CD4-positive, alpha-beta T cell (primary cell): ENCODE measurements at regions not wholly inside any gene's neighbourhood (a gene's known extent, or its start where the extent isn't known, plus 50 kb on each side); places are given as distances from the start of the nearest gene placed in this dataset.

Experiments used
- ATAC-seq: fragments of 200-7000 bp; cut with Tn5 transposase; one replicate; pipeline ENCODE4 v1.10.0; 2022; ENCODE audit warnings: mild to moderate bottlenecking; ENCODE audit not compliant: poor library complexity
- CTCF ChIA-PET: fragments of 350-600 bp; sonication (Branson Sonifier 250); formaldehyde crosslinking; loops from one replicate; lab custom pipeline; 2021; ENCODE audit warnings: antibody characterized with exemption, inconsistent platforms; lab: Charles Lee
- POLR2A ChIA-PET: fragments of 350-600 bp; sonication (Branson Sonifier 250); formaldehyde crosslinking; loops from one replicate; lab custom pipeline; 2021; ENCODE audit warnings: antibody characterized with exemption, inconsistent platforms; lab: Charles Lee
- DNase-seq, 14 experiments: peaks; one replicate each; pipeline ENCODE4 v3.0.0-alpha.2; 2013 to 2020; ENCODE audit warnings: mixed read lengths in 2 of 14
- H3K27ac ChIP-seq, 2 donors: one replicate each; pipeline versions ENCODE4 v1.5.1 to v1.7.0; 2013; ENCODE audit warnings: low read length in 2 of 2, low read depth in 1 of 2, mild to moderate bottlenecking in 1 of 2
- H3K27me3 ChIP-seq, 2 experiments: 1 replicate in 1 of 2; 2 replicates in 1 of 2; pipeline versions ENCODE4 v1.6.1 to v1.7.0; 2013; ENCODE audit warnings: low read length in 2 of 2, control low read depth in 1 of 2, mild to moderate bottlenecking in 1 of 2, moderate library complexity in 1 of 2; ENCODE audit not compliant: insufficient read depth in 2 of 2, control insufficient read depth in 1 of 2
- H3K36me3 ChIP-seq: one replicate; pipeline ENCODE4 v1.6.1; 2013; ENCODE audit warnings: low read length, control low read depth; ENCODE audit not compliant: insufficient read depth
- H3K4me1 ChIP-seq: one replicate; pipeline ENCODE4 v1.6.1; 2013; ENCODE audit warnings: low read length, control low read depth; ENCODE audit not compliant: insufficient read depth
- H3K4me3 ChIP-seq: one replicate; pipeline ENCODE4 v1.5.1; 2013; ENCODE audit warnings: mild to moderate bottlenecking, low read length, moderate library complexity
- H3K9me3 ChIP-seq, 2 experiments: 1 replicate in 1 of 2; 2 replicates in 1 of 2; pipeline versions ENCODE4 v1.6.1 to v1.7.0; 2013; ENCODE audit warnings: low read length in 2 of 2, mild to moderate bottlenecking in 2 of 2, control low read depth in 1 of 2, moderate library complexity in 1 of 2; ENCODE audit not compliant: control insufficient read depth in 1 of 2, insufficient read depth in 1 of 2
- H3K27ac Mint-ChIP-seq: one replicate; pipeline ENCODE4 v1.8.0; 2020; ENCODE audit warnings: mixed read lengths
- H3K27me3 Mint-ChIP-seq: one replicate; pipeline ENCODE4 v1.8.0; 2021; ENCODE audit warnings: mixed read lengths
- H3K36me3 Mint-ChIP-seq: one replicate; pipeline ENCODE4 v1.8.0; 2021; ENCODE audit warnings: low read depth, mixed read lengths
- H3K4me1 Mint-ChIP-seq: one replicate; pipeline ENCODE4 v1.8.0; 2021; ENCODE audit warnings: low read depth, mixed read lengths
- H3K4me3 Mint-ChIP-seq: one replicate; pipeline ENCODE4 v1.8.0; 2020; ENCODE audit warnings: mild to moderate bottlenecking, mixed read lengths
- H3K9me3 Mint-ChIP-seq: one replicate; pipeline ENCODE4 v1.8.0; 2020; ENCODE audit warnings: mixed read lengths
- intact Hi-C, 2 experiments: fragments of 100-400 bp; cut with DNase I in 1 of 2; cut with micrococcal nuclease in 1 of 2; formaldehyde crosslinking; loops; one replicate each; pipeline versions ENCODE4 v1.15.1 to v1.9.0; 2023 to 2025; cut with DNase I, micrococcal nuclease
- TF ChIP-seq, protein P1 (sequence below): fragments of 200-600 bp; IDR thresholded peaks from one replicate; pipeline ENCODE4 v1.8.0; 2022; ENCODE audit warnings: antibody characterized with exemption, mild to moderate bottlenecking

DNA sequence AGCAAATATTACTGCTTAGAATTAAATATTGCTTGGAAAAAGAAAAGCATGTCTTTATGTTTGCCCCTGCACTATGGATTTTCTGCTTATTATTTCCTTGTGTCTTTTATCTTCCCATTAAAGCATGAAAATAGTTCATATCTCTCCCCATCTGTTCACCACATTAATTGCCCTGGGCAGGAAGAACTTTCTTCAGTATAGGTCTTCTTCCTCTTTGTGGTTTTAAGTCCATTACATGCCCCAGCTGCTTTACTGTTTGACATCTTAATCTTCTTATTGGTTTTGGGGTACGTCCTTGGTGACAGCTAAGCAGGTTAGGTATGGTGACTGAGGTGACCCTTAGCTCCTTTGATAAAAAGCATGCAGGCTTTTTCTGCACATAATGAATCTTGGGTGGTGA is 157.3 kb downstream of the AASDH start:
- Mint-ChIP-seq H3K9me3 (no peaks in the 10 kb centered on the region), H3K27ac (no peak overlapping the region), H3K4me3 (no peak overlapping the region), H3K4me1 (peaks cover 7% of the 10 kb centered on the region), H3K27me3 (peaks cover 14% of the 10 kb centered on the region), H3K36me3 (no peaks in the 10 kb centered on the region)
- no peak for DNase-seq
- Histone ChIP-seq H3K4me1 (no peaks in the 10 kb centered on the region), H3K9me3 (no peaks in the 10 kb centered on the region), H3K4me3 (no peak overlapping the region), H3K36me3 (no peaks in the 10 kb centered on the region), H3K27ac (no peak overlapping the region), H3K27me3 (no peaks in the 10 kb centered on the region)
- TF ChIP-seq, protein P1, sequence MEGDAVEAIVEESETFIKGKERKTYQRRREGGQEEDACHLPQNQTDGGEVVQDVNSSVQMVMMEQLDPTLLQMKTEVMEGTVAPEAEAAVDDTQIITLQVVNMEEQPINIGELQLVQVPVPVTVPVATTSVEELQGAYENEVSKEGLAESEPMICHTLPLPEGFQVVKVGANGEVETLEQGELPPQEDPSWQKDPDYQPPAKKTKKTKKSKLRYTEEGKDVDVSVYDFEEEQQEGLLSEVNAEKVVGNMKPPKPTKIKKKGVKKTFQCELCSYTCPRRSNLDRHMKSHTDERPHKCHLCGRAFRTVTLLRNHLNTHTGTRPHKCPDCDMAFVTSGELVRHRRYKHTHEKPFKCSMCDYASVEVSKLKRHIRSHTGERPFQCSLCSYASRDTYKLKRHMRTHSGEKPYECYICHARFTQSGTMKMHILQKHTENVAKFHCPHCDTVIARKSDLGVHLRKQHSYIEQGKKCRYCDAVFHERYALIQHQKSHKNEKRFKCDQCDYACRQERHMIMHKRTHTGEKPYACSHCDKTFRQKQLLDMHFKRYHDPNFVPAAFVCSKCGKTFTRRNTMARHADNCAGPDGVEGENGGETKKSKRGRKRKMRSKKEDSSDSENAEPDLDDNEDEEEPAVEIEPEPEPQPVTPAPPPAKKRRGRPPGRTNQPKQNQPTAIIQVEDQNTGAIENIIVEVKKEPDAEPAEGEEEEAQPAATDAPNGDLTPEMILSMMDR: no peak
- no peak for ATAC-seq
- ChIA-PET POLR2A (no interaction called here), CTCF (interaction anchor here (1.2 kb wide), 1 partner anchor 27 kb away, joined by 3 read pairs; no protein-coding TSS in a partner anchor)
- intact Hi-C loops: no loop called here

DNA sequence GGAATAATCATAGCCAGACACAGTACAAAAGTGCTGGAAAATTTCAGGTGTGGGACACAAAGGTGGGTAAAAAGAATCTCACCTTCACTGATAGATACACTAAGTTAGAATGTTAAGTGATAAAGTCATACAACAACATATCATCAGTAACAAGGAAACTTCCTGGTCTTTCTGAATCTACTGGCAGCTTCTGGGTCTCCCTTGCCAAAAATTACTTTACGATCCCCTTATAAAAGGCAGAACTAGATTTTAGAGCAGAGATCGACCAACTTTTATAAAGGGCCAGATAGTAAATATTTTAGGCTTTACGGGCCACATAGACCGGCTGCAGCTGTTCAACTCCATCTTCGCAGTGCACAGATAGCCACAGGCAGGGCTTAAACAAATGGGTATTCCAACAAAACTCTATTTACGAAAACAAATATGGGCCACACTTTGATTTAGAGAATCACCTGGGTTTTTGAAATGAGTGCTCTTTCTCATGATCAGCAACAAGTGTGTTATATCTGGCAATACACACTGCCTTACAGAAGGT is 159.9 kb downstream of the AASDH start:
- H3K36me3 Mint-ChIP-seq: no peaks in the 10 kb centered on the region
- ATAC-seq (no peak), DNase-seq (no peak)
- H3K9me3 Mint-ChIP-seq: no peaks in the 10 kb centered on the region
- ChIA-PET POLR2A (no interaction called here), CTCF (no interaction called here)
- H3K27ac Mint-ChIP-seq: no peak overlapping the region
- Histone ChIP-seq H3K4me1 (no peaks in the 10 kb centered on the region), H3K27me3 (no peaks in the 10 kb centered on the region), H3K36me3 (no peaks in the 10 kb centered on the region), H3K4me3 (no peak overlapping the region), H3K9me3 (no peaks in the 10 kb centered on the region), H3K27ac (no peak overlapping the region)
- peaks cover 7% of the 10 kb centered on the region for H3K4me1 Mint-ChIP-seq
- H3K27me3 Mint-ChIP-seq: peaks cover 14% of the 10 kb centered on the region
- no peak overlapping the region for H3K4me3 Mint-ChIP-seq
- intact Hi-C loops: no loop called here
- TF ChIP-seq, protein P1: no peak

DNA sequence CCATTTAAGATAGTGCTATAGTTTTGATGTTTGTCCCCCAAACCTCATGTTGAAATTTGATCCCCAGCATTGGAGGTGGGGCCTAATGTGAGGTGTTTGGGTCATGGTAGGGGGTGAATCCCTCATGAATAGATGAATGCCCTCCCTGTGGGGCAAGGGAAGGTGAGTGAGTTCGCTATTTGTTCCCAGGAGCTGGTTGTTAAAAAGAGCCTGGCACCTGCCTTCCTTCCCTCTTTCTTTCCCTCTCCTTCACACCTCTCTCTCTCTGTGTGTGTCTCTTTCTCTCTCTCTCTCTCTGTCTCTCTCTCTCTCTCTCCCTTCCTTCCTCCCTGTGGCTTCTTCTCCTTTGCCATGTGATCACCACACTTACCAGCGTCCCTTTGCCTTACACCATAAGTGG is 160.7 kb downstream of the AASDH start:
- Histone ChIP-seq H3K27me3 (no peaks in the 10 kb centered on the region), H3K36me3 (no peaks in the 10 kb centered on the region), H3K27ac (no peak overlapping the region), H3K9me3 (no peaks in the 10 kb centered on the region), H3K4me1 (no peaks in the 10 kb centered on the region), H3K4me3 (no peak overlapping the region)
- TF ChIP-seq, protein P1: no peak
- ChIA-PET CTCF (no interaction called here), POLR2A (no interaction called here)
- Mint-ChIP-seq H3K9me3 (no peaks in the 10 kb centered on the region), H3K4me1 (peaks cover 7% of the 10 kb centered on the region), H3K4me3 (no peak overlapping the region), H3K36me3 (no peaks in the 10 kb centered on the region), H3K27ac (no peak overlapping the region), H3K27me3 (peaks cover 6% of the 10 kb centered on the region)
- intact Hi-C loops: no loop called here
- no peak for DNase-seq
- ATAC-seq: no peak
